ENCODE measurements at regions not wholly inside any gene's neighbourhood (a gene's known extent, or its start where the extent isn't known, plus 50 kb on each side); places are given as distances from the start of the nearest gene placed in this dataset.

- H3K36me3 ChIP-seq (ENCODE audit: insufficient read depth, low read length): no peaks in the 10 kb centered on the region
- no peak overlapping the region for H3K9ac ChIP-seq (ENCODE audit: low read length)
- no peak overlapping the region for H2AFZ ChIP-seq (ENCODE audit: low read length)
- no peak overlapping the region for H3K4me2 ChIP-seq (ENCODE audit: low read depth, low read length, poor library complexity, severe bottlenecking)
- no peak overlapping the region for H3K27ac ChIP-seq (ENCODE audit: low read length)
- no peaks in the 10 kb centered on the region for H3K79me2 ChIP-seq (ENCODE audit: low read length)
- no peaks in the 10 kb centered on the region for H3K9me3 ChIP-seq (ENCODE audit: low read length)
- H3K27me3 ChIP-seq (ENCODE audit: low read length): 0 out of 2 replicates have a peak, but pooled peaks cover 3% of the 10 kb centered on the region
- peaks cover 20% of the 10 kb centered on the region for H3K4me1 ChIP-seq (ENCODE audit: low read length)
- no peaks in the 10 kb centered on the region for H4K20me1 ChIP-seq (ENCODE audit: insufficient read depth, low read depth, low read length)
- DNase-seq: no peak
- H3K4me3 ChIP-seq (ENCODE audit: low read length): no peak overlapping the region
- no peaks in the 10 kb centered on the region for H3K9me2 ChIP-seq (replicated peaks; ENCODE audit: insufficient read depth, low read length)
Measured at GRCh38 chr12:125463386-125463785, 398.2 kb downstream of the AACS start.

GRCh38 chr12:125467363-125467762, 402.1 kb downstream of the AACS start:
- Histone ChIP-seq H2AFZ (ENCODE audit: low read length) (no peak overlapping the region), H3K4me3 (ENCODE audit: low read length) (no peak overlapping the region), H3K27ac (ENCODE audit: low read length) (no peak overlapping the region), H3K9ac (ENCODE audit: low read length) (no peak overlapping the region), H4K20me1 (ENCODE audit: insufficient read depth, low read depth, low read length) (no peaks in the 10 kb centered on the region), H3K4me2 (ENCODE audit: low read depth, low read length, poor library complexity, severe bottlenecking) (no peak overlapping the region), H3K27me3 (ENCODE audit: low read length) (0 out of 2 replicates have a peak, but pooled peaks cover 6% of the 10 kb centered on the region), H3K9me3 (ENCODE audit: low read length) (no peaks in the 10 kb centered on the region), H3K79me2 (ENCODE audit: low read length) (no peaks in the 10 kb centered on the region), H3K4me1 (ENCODE audit: low read length) (peaks cover 20% of the 10 kb centered on the region), H3K36me3 (ENCODE audit: insufficient read depth, low read length) (no peaks in the 10 kb centered on the region), H3K9me2 (replicated peaks; ENCODE audit: insufficient read depth, low read length) (no peaks in the 10 kb centered on the region)
- no peak for DNase-seq

- 0 out of 2 replicates have a peak, but pooled peaks cover 6% of the 10 kb centered on the region for H3K27me3 ChIP-seq (ENCODE audit: low read length)
- no peak overlapping the region for H3K4me3 ChIP-seq (ENCODE audit: low read length)
Measured at GRCh38 chr12:125469683-125470082, 404.4 kb downstream of the AACS start.

GRCh38 chr12:125470838-125471783, 405.9 kb downstream of the AACS start:
- Histone ChIP-seq H4K20me1 (ENCODE audit: insufficient read depth, low read depth, low read length) (no peaks in the 10 kb centered on the region), H3K27me3 (ENCODE audit: low read length) (0 out of 2 replicates have a peak, but pooled peaks cover 3% of the 10 kb centered on the region), H3K4me2 (ENCODE audit: low read depth, low read length, poor library complexity, severe bottlenecking) (no peak overlapping the region), H3K9me3 (ENCODE audit: low read length) (no peaks in the 10 kb centered on the region), H3K36me3 (ENCODE audit: insufficient read depth, low read length) (no peaks in the 10 kb centered on the region), H2AFZ (ENCODE audit: low read length) (no peak overlapping the region), H3K4me1 (ENCODE audit: low read length) (no peaks in the 10 kb centered on the region), H3K4me3 (ENCODE audit: low read length) (no peak overlapping the region), H3K9me2 (replicated peaks; ENCODE audit: insufficient read depth, low read length) (no peaks in the 10 kb centered on the region), H3K79me2 (ENCODE audit: low read length) (no peaks in the 10 kb centered on the region), H3K27ac (ENCODE audit: low read length) (no peak overlapping the region), H3K9ac (ENCODE audit: low read length) (no peak overlapping the region)
- no peak for DNase-seq

More at GRCh38 chr12:125469683-125470082, 404.4 kb downstream of the AACS start:
- Histone ChIP-seq H2AFZ (ENCODE audit: low read length) (no peak overlapping the region), H3K9ac (ENCODE audit: low read length) (no peak overlapping the region), H3K9me2 (replicated peaks; ENCODE audit: insufficient read depth, low read length) (no peaks in the 10 kb centered on the region), H3K4me2 (ENCODE audit: low read depth, low read length, poor library complexity, severe bottlenecking) (no peak overlapping the region), H3K27ac (ENCODE audit: low read length) (no peak overlapping the region), H3K79me2 (ENCODE audit: low read length) (no peaks in the 10 kb centered on the region), H3K9me3 (ENCODE audit: low read length) (no peaks in the 10 kb centered on the region), H4K20me1 (ENCODE audit: insufficient read depth, low read depth, low read length) (no peaks in the 10 kb centered on the region), H3K36me3 (ENCODE audit: insufficient read depth, low read length) (no peaks in the 10 kb centered on the region), H3K4me1 (ENCODE audit: low read length) (peaks cover 8% of the 10 kb centered on the region)
- DNase-seq: no peak

- Histone ChIP-seq H3K27ac (ENCODE audit: low read length) (no peak overlapping the region), H3K4me3 (ENCODE audit: low read length) (no peak overlapping the region), H4K20me1 (ENCODE audit: insufficient read depth, low read depth, low read length) (no peaks in the 10 kb centered on the region), H3K27me3 (ENCODE audit: low read length) (0 out of 2 replicates have a peak, but pooled peaks cover 3% of the 10 kb centered on the region), H3K9me2 (replicated peaks; ENCODE audit: insufficient read depth, low read length) (no peaks in the 10 kb centered on the region), H3K4me1 (ENCODE audit: low read length) (no peaks in the 10 kb centered on the region), H3K4me2 (ENCODE audit: low read depth, low read length, poor library complexity, severe bottlenecking) (no peak overlapping the region), H3K36me3 (ENCODE audit: insufficient read depth, low read length) (no peaks in the 10 kb centered on the region), H3K79me2 (ENCODE audit: low read length) (no peaks in the 10 kb centered on the region), H3K9me3 (ENCODE audit: low read length) (no peaks in the 10 kb centered on the region), H2AFZ (ENCODE audit: low read length) (no peak overlapping the region), H3K9ac (ENCODE audit: low read length) (no peak overlapping the region)
- no peak for DNase-seq
Measured at GRCh38 chr12:125473501-125473900, 408.3 kb downstream of the AACS start.

GRCh38 chr12:125487336-125487735, 422.1 kb downstream of the AACS start:
- no peak for DNase-seq
- no peak overlapping the region for H2AFZ ChIP-seq (ENCODE audit: low read length)
- no peak overlapping the region for H3K27ac ChIP-seq (ENCODE audit: low read length)
- no peaks in the 10 kb centered on the region for H3K9me3 ChIP-seq (ENCODE audit: low read length)
- peaks cover 21% of the 10 kb centered on the region for H3K4me1 ChIP-seq (ENCODE audit: low read length)
- no peaks in the 10 kb centered on the region for H3K9me2 ChIP-seq (replicated peaks; ENCODE audit: insufficient read depth, low read length)
- no peak overlapping the region for H3K4me3 ChIP-seq (ENCODE audit: low read length)
- no peak overlapping the region for H3K9ac ChIP-seq (ENCODE audit: low read length)
- H3K79me2 ChIP-seq (ENCODE audit: low read length): no peaks in the 10 kb centered on the region
- H3K4me2 ChIP-seq (ENCODE audit: low read depth, low read length, poor library complexity, severe bottlenecking): no peak overlapping the region
- no peaks in the 10 kb centered on the region for H3K36me3 ChIP-seq (ENCODE audit: insufficient read depth, low read length)
- H4K20me1 ChIP-seq (ENCODE audit: insufficient read depth, low read depth, low read length): no peaks in the 10 kb centered on the region
- no peaks in the 10 kb centered on the region for H3K27me3 ChIP-seq (ENCODE audit: low read length)

GRCh38 chr12:125491553-125491952, 426.3 kb downstream of the AACS start:
- no peaks in the 10 kb centered on the region for H3K4me1 ChIP-seq (ENCODE audit: low read length)
- no peak for DNase-seq
- no peaks in the 10 kb centered on the region for H3K9me3 ChIP-seq (ENCODE audit: low read length)
- H3K9ac ChIP-seq (ENCODE audit: low read length): no peak overlapping the region
- no peaks in the 10 kb centered on the region for H3K9me2 ChIP-seq (replicated peaks; ENCODE audit: insufficient read depth, low read length)
- H3K27ac ChIP-seq (ENCODE audit: low read length): no peak overlapping the region
- H3K79me2 ChIP-seq (ENCODE audit: low read length): no peaks in the 10 kb centered on the region
- H2AFZ ChIP-seq (ENCODE audit: low read length): no peak overlapping the region
- no peaks in the 10 kb centered on the region for H3K36me3 ChIP-seq (ENCODE audit: insufficient read depth, low read length)
- H3K27me3 ChIP-seq (ENCODE audit: low read length): no peaks in the 10 kb centered on the region
- H3K4me2 ChIP-seq (ENCODE audit: low read depth, low read length, poor library complexity, severe bottlenecking): no peak overlapping the region
- no peaks in the 10 kb centered on the region for H4K20me1 ChIP-seq (ENCODE audit: insufficient read depth, low read depth, low read length)
- no peak overlapping the region for H3K4me3 ChIP-seq (ENCODE audit: low read length)

GRCh38 chr12:125492354-125493270, 427.4 kb downstream of the AACS start:
- Histone ChIP-seq H3K4me2 (ENCODE audit: low read depth, low read length, poor library complexity, severe bottlenecking) (no peak overlapping the region), H3K9me2 (replicated peaks; ENCODE audit: insufficient read depth, low read length) (no peaks in the 10 kb centered on the region), H3K4me3 (ENCODE audit: low read length) (no peak overlapping the region), H3K79me2 (ENCODE audit: low read length) (no peaks in the 10 kb centered on the region), H3K27ac (ENCODE audit: low read length) (no peak overlapping the region), H3K9me3 (ENCODE audit: low read length) (no peaks in the 10 kb centered on the region), H4K20me1 (ENCODE audit: insufficient read depth, low read depth, low read length) (no peaks in the 10 kb centered on the region), H3K27me3 (ENCODE audit: low read length) (no peaks in the 10 kb centered on the region), H2AFZ (ENCODE audit: low read length) (no peak overlapping the region), H3K4me1 (ENCODE audit: low read length) (no peaks in the 10 kb centered on the region), H3K9ac (ENCODE audit: low read length) (no peak overlapping the region), H3K36me3 (ENCODE audit: insufficient read depth, low read length) (no peaks in the 10 kb centered on the region)
- no peak for DNase-seq
